AG04450 (cell line): ENCODE measurements at regions not wholly inside any gene's neighbourhood (a gene's known extent, or its start where the extent isn't known, plus 50 kb on each side); places are given as distances from the start of the nearest gene placed in this dataset.

Experiments
- CTCF ChIA-PET: fragments of 300-600, 350-600 bp; formaldehyde crosslinking; extraction: SDS; loops from one replicate; lab custom pipeline; 2022; ENCODE audit warnings: antibody characterized with exemption, inconsistent platforms; lab: Charles Lee
- POLR2A ChIA-PET: fragments of 350-600 bp; formaldehyde crosslinking; extraction: SDS; loops from one replicate; lab custom pipeline; 2021; ENCODE audit warnings: antibody characterized with exemption, inconsistent platforms; lab: Yijun Ruan, JAX
- DNase-seq: peaks from one replicate; pipeline ENCODE4 v3.0.0-alpha.2; 2011; ENCODE audit warnings: low read depth, low spot score
- H3K27ac ChIP-seq: one replicate; pipeline ENCODE4 v1.5.1; 2012; ENCODE audit warnings: low read depth, low read length, control low read depth
- H3K27me3 ChIP-seq: one replicate; pipeline ENCODE4 v1.6.0; 2012; ENCODE audit warnings: low read length; ENCODE audit not compliant: control insufficient read depth, insufficient read depth
- H3K4me3 ChIP-seq: 2 replicates; pipeline ENCODE4 v1.5.1; 2011; ENCODE audit warnings: mild to moderate bottlenecking, low read depth, low read length, control low read depth
- H3K9me3 ChIP-seq: 2 replicates; pipeline ENCODE4 v1.5.1; 2012; ENCODE audit warnings: low read length; ENCODE audit not compliant: control insufficient read depth, insufficient read depth
- TF ChIP-seq, protein P1 (sequence below): IDR thresholded peaks from 2 replicates; pipeline ENCODE4 v1.5.1; 2011; ENCODE audit warnings: low read depth, low read length, control low read depth, inconsistent platforms

GRCh38 chr6:23526526-23526925 lies 599.5 kb upstream of the NRSN1 start:
- ChIA-PET CTCF (no interaction called here), POLR2A (no interaction called here)
- Histone ChIP-seq H3K4me3 (no peak overlapping the region), H3K9me3 (no peaks in the 10 kb centered on the region), H3K27ac (no peak overlapping the region), H3K27me3 (no peaks in the 10 kb centered on the region)
- TF ChIP-seq, protein P1, sequence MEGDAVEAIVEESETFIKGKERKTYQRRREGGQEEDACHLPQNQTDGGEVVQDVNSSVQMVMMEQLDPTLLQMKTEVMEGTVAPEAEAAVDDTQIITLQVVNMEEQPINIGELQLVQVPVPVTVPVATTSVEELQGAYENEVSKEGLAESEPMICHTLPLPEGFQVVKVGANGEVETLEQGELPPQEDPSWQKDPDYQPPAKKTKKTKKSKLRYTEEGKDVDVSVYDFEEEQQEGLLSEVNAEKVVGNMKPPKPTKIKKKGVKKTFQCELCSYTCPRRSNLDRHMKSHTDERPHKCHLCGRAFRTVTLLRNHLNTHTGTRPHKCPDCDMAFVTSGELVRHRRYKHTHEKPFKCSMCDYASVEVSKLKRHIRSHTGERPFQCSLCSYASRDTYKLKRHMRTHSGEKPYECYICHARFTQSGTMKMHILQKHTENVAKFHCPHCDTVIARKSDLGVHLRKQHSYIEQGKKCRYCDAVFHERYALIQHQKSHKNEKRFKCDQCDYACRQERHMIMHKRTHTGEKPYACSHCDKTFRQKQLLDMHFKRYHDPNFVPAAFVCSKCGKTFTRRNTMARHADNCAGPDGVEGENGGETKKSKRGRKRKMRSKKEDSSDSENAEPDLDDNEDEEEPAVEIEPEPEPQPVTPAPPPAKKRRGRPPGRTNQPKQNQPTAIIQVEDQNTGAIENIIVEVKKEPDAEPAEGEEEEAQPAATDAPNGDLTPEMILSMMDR, result no peak
- DNase-seq, result no peak

- Histone ChIP-seq H3K27ac (no peak overlapping the region), H3K9me3 (no peaks in the 10 kb centered on the region), H3K4me3 (no peak overlapping the region), H3K27me3 (no peaks in the 10 kb centered on the region)
- TF ChIP-seq, protein P1, result no peak
- POLR2A ChIA-PET, result no interaction called here
- DNase-seq, result no peak
- CTCF ChIA-PET, result no interaction called here
Measured at GRCh38 chr6:23529902-23530301, 596.1 kb upstream of the NRSN1 start.

- DNase-seq, result no peak
- Histone ChIP-seq H3K27ac (no peak overlapping the region), H3K27me3 (no peaks in the 10 kb centered on the region), H3K4me3 (no peak overlapping the region), H3K9me3 (no peaks in the 10 kb centered on the region)
- TF ChIP-seq, protein P1, result no peak
- CTCF ChIA-PET, result no interaction called here
- POLR2A ChIA-PET, result no interaction called here
Measured at GRCh38 chr6:23531666-23532065, 594.3 kb upstream of the NRSN1 start.

DNA sequence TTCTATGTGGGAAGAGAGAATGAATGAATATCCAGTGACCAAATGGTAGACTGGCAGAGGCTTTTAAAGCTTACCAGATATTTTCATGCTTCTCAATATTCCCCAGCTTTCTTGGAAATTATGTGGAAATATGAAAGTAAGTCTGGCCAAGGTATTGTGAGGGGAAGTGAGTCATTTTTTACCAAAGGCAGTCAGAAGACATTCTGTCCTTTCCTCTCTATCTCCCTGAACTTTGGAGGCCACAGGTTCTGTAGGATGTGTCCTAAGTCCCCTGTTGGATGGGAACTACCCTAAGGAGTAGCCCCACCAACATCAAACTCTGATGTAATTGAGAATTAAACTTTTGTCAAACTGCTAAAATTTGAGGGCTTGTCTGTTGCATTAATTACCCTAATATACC lies 593.8 kb upstream of the NRSN1 start:
- no peak overlapping the region for H3K27ac ChIP-seq
- CTCF ChIA-PET, result no interaction called here
- POLR2A ChIA-PET, result no interaction called here
- DNase-seq, result no peak
- no peaks in the 10 kb centered on the region for H3K9me3 ChIP-seq
- no peak overlapping the region for H3K4me3 ChIP-seq
- TF ChIP-seq, protein P1, result no peak
- H3K27me3 ChIP-seq, result no peaks in the 10 kb centered on the region

- no peak for DNase-seq
- Histone ChIP-seq H3K27ac (no peak overlapping the region), H3K9me3 (no peaks in the 10 kb centered on the region), H3K27me3 (no peaks in the 10 kb centered on the region), H3K4me3 (no peak overlapping the region)
- ChIA-PET POLR2A (no interaction called here), CTCF (no interaction called here)
- TF ChIP-seq, protein P1, result no peak
Measured at GRCh38 chr6:23533311-23533710, 592.7 kb upstream of the NRSN1 start.
